Gastroesophageal sphincter (tissue), 3 donors: ENCODE measurements at regions not wholly inside any gene's neighbourhood (a gene's known extent, or its start where the extent isn't known, plus 50 kb on each side); places are given as distances from the start of the nearest gene placed in this dataset.

Source experiments
- POLR2A ChIP-seq, 2 donors: fragments of 450-650 bp; IDR thresholded peaks; one replicate each; pipeline ENCODE4 v1.6.1; 2017; ENCODE audit warnings: antibody characterized with exemption in 2 of 2, mild to moderate bottlenecking in 2 of 2, moderate library complexity in 1 of 2
- TF ChIP-seq, protein P1 (sequence below), 4 experiments: fragments of 200-600 bp in 2 of 4; fragments of 450-650 bp in 2 of 4; sonication (generic) in 1 of 4; IDR thresholded peaks; one replicate each; pipeline ENCODE4 v1.5.1; 2017 to 2019; ENCODE audit warnings: antibody characterized with exemption in 4 of 4, mild to moderate bottlenecking in 2 of 4, moderate library complexity in 2 of 4

DNA sequence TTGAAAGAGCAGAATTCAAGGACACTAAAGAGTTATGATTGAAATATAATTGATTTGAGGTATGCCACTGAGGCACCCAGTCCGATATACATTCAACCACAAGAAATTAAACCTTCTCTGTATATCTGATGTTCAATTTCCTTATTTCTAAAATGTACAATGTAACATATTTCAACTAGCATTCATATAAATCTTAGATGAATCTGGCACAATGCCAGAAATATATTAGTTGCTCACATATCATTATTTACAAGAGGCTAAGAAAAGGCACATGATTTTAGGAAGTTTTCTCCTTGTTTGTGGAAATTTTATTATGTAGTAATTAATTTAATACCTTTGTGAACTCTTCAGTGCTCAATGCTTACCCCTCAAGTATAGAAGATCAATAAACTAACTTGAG lies 532.3 kb downstream of the KCNA4 start:
- TF ChIP-seq, protein P1, sequence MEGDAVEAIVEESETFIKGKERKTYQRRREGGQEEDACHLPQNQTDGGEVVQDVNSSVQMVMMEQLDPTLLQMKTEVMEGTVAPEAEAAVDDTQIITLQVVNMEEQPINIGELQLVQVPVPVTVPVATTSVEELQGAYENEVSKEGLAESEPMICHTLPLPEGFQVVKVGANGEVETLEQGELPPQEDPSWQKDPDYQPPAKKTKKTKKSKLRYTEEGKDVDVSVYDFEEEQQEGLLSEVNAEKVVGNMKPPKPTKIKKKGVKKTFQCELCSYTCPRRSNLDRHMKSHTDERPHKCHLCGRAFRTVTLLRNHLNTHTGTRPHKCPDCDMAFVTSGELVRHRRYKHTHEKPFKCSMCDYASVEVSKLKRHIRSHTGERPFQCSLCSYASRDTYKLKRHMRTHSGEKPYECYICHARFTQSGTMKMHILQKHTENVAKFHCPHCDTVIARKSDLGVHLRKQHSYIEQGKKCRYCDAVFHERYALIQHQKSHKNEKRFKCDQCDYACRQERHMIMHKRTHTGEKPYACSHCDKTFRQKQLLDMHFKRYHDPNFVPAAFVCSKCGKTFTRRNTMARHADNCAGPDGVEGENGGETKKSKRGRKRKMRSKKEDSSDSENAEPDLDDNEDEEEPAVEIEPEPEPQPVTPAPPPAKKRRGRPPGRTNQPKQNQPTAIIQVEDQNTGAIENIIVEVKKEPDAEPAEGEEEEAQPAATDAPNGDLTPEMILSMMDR (IDR thresholded peaks at IDR 0.05): no peak
- TF ChIP-seq POLR2A (IDR thresholded peaks at IDR 0.05): no peak
